HG02610 (cell line): ENCODE measurements at regions not wholly inside any gene's neighbourhood (a gene's known extent, or its start where the extent isn't known, plus 50 kb on each side); places are given as distances from the start of the nearest gene placed in this dataset.
"Not testable (repeated sequence)": the region's sequence is repeated elsewhere in the genome, so short reads cannot be mapped to it uniquely, and the experiment has no call there.

Experiments used
- ATAC-seq: cut with Tn5 transposase; IDR thresholded peaks from one replicate; pipeline ENCODE4 v1.9.1; 2021; ENCODE audit warnings: mild to moderate bottlenecking, moderate library complexity; ENCODE audit not compliant: unreplicated experiment

DNA sequence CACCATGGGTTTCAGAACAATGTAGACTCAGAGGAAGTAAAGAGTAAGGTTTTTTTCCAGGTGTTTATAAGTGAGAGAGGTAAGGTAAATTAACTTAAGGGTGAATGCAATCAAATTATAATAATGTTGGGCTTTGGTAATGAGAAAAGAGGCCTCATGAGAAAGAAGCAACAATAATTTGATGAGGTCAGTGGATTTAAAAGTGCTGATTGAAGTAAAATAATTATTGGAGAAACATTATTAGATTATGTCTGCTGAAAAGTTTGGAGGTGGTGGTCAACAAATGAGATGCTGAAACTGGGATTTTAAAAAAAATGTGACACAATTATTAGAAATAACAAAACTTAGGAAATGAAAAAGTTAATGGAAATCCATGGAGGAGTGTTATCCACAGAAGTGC lies 187.4 kb upstream of the BRINP3 start:
- ATAC-seq: no peak

DNA sequence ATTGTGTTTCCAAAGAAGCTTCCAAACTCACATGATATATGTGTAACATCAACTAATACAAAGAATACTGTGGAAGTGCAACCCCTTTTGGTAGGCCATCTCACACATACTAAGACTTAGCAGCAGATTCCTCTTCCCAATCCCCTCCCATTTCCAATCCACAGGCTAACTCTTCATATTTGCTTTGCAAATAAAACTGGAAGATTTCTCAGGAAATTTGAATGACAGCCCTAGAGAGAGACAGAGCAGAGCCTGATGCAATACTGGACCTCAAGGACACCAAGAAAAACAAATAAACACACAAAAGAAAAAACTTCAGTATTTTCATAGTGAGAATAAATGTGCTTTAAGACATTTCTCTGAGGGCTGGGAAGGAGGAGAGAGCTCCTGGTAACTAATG lies 190.2 kb upstream of the BRINP3 start:
- no peak for ATAC-seq

DNA sequence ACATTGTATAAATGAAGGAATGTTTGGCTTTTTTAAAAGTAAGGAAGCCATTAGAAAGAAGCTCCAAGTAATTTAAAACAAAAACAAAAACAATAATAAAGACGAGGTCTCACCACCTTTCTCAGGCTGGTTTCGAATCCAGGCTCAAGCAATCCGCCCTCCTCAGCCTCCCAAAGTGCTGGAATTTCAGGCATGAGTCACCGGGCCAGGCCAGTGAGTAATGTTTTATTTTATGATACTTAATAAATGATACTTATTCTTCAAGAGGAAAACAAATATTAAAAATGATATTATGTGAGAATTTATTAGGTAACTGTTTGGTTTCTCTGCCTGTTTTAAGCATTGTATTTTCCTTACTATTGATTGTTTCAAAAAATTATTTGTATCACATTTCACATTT lies 201.4 kb upstream of the BRINP3 start:
- no peak for ATAC-seq

DNA sequence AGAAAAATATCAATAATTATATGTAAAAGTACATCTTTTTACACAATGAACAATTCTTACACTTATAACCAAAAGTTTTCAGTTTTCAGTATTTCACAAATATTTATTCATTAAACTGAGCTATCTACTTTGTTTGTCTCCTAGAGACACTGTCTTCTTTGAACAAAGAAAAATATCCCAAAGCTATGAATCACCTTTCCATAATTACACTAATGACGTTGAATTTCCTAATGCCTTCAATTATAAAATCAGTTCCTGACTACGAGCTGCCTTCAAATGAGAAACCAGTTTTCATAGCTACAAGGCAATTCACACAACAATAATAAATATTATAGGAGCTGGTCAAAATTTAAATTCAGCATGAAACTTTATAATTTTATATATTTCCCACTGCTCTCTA lies 201.8 kb upstream of the BRINP3 start:
- ATAC-seq: no peak

DNA sequence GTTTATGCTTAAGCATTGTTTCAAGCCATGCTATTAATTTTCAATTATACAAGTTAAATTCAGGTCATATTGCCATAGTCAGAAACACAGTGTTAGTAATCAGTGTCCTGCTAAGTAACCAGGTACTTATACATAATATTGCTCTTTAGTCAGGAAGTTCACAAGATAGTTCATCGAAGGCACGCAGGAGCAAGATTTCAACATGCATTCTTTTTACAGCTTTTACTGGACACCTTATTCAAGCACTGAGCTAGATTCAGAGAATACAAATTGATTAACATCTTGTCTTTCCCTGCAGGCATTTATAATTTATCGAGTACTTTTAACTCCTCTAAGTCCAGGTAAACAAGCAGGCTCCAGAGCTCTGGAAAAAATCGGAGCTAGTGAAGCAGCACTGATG lies 202.3 kb upstream of the BRINP3 start:
- ATAC-seq: no peak

DNA sequence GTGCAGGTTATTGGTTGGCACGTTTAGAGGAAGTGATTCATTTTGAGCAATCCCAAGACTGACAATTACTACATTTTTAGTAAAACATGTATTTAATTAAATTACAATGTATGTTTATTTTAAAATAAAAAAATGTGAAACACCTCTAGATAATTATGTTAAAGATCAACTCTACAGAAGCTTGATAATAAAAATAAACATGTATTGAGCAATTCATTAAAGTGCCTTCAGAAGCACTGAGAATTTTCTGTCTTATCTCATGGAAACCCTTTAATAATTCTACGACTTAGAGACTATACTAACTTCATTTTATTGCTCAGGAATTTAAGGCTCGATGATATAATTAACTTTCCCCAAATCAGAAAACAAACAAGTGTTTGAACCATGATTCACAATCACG lies 208.0 kb upstream of the BRINP3 start:
- no peak for ATAC-seq

DNA sequence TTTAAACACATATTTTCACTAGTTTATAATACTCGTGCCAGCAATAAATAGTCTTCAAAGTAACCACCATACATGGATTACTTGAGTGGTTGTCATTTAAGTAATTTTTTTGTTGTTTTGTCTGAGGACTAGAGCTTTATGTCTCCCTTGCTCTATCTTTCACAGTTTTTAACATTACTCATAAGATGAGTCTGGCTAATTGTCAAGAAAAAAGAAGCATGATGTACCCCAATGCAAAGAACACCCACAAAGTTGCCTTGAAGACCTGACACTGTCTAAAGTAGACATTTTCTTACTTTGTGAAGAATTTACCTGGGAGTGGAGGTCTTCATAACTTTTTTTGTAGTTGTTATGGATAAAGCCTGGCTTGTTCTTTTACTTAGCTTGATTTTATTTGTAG lies 210.4 kb upstream of the BRINP3 start:
- no peak for ATAC-seq

DNA sequence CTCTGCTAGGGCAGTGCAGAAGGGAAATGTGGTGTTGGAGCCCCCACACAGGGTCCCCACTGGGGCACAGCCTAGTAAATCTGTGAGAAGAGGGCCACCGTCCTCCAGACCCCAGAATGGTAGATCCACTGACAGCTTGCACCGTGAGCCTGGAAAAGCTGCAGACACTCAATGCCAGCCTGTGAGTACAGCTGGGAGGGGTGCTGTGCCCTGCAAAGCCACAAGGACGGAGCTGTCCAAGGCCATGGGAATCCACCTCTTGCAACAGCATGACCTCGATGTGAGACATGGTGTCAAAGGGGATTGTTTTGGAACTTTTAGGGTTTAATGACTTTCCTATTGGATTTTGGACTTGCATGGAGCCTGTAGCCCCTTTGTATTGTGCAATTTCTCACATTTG lies 220.8 kb upstream of the BRINP3 start:
- not testable (repeated sequence) for ATAC-seq

DNA sequence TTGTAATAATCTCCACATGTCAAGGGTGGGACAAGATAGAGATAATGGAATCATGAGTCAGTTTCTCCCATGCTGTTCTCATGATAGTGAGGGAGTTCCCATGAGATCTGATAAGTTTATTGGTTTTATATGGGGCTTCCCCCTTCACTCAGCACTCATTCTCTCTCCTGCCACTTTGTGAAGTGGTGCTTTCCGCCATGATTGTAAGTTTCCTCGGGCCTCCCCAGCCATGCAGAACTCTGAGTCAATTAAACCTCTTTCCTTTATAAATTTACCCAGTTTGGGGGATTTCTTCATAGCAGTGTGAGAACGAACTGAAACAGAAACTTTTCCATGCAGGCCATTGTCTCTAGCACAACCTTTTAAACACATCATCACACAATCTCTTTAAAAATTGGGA lies 221.5 kb upstream of the BRINP3 start:
- ATAC-seq: peak; percentile 70

DNA sequence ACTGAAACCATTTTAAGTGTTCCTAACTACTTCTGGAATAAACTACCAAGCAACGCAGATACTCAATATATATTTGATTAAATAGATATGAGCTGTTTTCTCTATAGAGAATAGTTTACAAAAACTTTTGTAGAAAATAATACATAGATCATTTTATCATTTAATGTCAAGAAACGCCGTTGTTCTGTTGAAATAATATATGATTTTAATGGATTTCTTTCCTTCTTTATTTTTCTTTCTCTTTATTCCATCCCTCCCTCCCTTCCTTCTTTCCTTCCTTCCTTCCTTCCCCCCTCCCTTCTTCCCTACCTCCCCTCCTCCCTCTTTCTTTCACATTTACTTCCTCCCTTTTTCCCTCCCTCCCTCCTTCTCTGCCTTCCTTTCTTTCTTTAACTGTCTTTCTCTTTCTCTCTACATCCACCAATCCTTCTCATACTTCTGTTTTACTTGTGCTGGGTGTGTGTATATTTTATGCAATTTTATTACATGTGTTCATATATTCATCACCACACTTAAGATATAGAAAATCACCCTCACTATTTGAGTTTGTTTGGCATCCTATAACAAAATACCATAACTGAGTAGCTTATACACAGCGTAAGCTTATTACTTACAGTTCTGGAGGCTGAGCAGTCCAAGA lies 230.9 kb upstream of the BRINP3 start:
- no peak for ATAC-seq

DNA sequence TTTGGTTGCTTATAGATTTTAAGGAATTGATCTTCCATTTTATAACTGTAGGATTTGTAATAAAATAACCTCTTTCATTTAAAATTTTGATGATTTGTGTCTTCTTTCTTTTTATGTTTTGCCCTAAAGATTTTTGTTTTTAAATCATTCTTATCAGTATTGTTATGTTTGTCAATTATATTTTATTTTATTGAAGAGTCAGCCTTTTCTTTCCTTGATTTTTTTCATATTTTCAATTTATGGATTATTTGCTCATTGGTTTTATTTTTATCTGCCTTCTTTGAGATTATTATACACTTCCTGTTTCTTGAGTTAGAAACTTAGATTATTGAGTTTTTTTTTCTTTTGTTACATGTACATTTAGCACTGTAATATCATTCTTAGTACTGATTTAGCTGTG lies 233.4 kb upstream of the BRINP3 start:
- ATAC-seq: no peak

DNA sequence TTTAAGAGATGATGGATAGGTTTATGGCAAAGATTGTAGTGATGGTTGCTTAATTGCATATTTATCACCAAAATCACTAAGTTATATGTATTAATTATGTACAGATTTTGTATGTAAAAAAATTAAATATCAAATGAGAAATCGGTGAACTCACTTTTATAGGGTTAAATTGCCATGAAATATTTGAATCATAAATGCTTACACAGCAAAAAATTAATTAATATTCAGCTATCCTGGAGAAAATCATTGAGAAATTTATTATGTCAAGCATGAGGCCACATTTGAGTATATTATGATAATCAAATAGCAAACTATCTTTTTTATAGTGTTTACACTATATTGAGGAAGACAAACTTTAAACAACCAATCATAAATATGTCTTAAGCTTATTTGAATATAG lies 239.4 kb upstream of the BRINP3 start:
- ATAC-seq: no peak

DNA sequence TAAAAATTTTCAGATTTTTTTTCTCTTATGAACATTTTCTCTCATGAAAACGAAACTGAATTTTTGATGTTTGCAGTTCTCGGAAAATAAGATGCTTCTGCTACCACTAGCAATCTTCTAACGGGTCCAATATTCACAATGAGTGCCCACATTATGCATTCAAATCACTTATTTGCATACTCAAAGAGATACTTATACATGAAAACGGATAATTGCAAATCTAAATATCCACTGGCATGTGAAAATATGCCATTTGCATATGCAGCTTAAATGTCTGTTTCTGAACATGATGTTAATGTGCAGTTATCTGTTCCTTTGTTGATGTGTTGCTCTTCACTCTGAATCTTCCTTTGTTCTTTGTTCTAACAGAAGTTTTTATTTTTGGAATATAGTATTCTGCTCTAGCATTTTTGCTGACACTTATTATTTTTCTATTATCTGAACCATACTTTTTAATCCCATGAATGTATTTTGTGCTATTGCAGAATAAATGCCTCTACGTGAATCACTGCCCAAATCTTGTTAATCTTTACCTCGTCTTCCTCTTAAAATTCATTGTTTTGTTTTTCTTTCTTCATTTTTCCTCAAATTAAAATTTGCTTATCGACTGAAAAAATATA lies 259.4 kb upstream of the BRINP3 start:
- no peak for ATAC-seq

DNA sequence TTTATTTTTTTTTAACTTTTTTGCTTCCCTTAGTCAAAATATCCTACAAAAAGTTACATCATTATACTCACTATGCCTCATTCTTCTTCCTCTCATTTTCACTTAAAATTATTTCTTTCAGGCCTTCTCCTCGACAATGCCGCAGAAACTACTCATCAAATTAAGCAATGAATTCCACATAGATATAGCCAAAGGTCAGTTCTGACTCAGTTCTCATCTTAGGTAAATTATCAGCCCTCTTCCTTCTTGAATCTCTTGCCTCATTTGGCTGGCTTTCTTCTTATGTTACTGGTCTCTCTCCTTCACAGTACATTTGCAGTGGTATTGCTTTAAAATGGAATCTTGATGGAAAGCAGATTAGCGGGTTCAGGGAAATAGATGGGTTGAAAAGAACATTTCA lies 260.7 kb upstream of the BRINP3 start:
- ATAC-seq: no peak

DNA sequence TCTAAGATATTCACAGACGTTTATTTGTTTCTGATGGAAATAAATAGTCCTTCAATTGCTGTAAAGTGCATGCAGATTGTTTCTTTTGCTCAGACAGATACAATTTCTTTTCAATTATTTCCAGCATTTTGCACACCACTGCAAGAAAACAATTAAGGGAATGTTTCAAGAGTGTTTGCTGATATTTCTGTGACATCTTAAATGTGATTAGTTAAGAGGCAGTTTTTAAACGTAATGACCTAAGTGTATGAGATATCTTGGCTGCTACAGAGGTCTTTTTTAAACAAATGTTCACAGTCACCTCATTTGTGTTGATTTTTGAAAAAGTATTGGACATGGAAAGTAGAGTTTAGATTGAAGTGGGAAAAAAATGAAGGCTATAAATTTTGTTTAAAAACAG lies 262.3 kb upstream of the BRINP3 start:
- no peak for ATAC-seq

DNA sequence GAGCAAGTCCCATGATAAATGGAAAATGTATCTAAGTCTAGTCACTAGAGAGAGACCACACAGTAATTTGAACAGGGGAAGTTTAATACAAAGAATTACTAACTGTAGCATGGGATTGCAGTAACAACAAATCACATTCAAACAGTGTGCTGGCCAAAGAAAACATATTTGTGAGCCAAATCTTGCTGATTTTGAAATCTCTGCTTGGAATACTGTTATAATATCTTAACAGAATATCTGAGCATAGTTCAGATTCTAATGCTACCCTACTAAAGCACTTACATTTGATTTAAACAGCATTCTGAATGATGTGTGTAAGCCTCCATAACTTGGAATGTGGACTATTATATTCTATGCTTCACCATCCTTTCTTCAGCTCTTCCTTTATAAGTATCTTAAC lies 270.0 kb upstream of the BRINP3 start:
- no peak for ATAC-seq

DNA sequence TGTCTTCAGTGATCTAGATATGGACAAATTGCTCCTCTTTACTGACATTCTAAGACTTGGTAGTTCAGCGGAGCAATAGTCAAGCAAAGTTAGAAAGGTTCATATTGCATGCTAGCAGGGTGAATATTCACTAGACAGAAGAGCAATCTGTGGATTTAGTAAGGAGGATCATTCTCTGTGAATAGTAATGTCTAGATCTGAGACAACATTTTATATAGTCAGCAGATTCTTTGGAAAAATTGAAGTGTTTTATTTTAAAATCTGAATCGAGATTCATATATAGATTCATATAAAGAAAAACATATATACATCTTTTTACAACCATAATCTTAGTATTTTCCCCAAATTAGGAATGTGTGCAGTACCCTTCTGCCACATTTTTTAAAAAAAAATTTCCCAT lies 274.5 kb upstream of the BRINP3 start:
- no peak for ATAC-seq

DNA sequence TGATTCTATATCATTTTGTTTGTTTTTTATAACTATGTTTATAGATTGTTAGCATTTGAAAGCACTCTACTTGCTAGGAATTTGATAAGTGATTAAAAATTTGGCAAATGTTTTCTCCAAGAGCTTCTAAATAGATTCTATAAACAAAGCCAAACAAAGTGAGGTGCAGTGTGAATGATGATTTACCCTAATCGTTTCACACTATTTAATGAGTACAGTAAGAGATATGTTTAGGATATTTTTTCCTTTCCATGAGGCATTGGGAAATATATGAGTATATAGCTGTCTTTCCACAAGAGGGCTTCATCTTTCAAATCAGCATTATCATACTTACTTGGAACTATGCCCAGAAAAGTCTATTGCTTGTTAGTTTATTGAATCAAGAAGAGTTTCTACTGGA lies 277.0 kb upstream of the BRINP3 start:
- ATAC-seq: no peak

DNA sequence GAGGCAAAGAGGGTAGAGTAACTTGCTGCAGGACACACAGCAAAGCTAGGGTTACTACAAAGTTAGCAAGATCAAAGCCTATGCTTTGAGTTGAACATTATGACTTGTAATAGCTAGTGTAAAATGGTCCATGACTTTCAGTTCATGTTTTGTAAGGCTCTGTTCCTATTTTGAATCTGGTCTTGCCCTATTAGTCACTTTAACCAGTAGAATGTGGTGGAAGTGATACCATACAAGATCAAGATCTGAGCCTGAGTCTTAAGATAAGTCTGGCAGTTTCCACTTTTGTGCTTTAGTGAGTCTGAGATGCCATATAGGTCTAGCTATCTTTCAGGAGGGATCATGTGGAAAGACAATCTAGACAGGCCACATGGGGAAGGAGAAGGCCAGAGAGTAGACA lies 282.1 kb upstream of the BRINP3 start:
- ATAC-seq: peak; percentile 99

DNA sequence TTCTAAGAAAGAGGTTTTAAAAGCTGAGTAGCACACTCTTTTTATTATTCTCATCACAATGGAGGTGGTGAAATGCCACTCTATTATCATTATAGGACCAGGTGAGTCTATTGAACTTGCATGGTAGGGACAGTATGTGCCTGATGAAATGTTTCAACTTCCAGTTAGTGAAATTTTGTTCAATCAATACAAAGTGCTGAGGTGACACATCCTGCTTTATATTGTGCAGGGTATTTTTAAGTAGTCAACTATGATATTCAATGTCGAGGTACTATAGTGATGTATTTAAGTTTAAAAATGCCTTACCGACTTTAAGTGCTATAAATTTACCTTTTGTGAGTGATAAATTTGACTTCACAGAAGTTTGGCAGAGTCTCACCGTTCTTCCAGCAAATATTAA lies 284.7 kb upstream of the BRINP3 start:
- no peak for ATAC-seq

DNA sequence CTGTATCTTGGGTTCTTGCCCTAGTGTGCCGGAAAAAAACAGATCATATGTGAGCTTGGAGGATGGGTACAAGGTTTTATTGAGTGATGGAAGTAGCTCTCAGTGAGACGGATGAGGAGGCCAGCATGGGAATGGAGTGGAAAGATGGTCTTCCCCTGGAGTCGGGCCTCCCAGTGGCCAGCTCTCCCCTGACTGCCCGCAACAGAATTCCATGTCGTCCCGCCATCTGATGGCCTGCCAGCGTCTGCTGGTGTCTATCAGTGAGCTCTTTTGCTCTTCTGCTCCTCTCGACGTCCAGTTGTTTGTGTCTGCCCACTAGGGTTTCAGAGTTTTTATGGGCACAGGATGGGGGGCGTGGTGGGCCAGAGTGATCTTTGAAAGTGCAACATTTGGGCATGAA lies 315.2 kb upstream of the BRINP3 start:
- ATAC-seq: no peak

DNA sequence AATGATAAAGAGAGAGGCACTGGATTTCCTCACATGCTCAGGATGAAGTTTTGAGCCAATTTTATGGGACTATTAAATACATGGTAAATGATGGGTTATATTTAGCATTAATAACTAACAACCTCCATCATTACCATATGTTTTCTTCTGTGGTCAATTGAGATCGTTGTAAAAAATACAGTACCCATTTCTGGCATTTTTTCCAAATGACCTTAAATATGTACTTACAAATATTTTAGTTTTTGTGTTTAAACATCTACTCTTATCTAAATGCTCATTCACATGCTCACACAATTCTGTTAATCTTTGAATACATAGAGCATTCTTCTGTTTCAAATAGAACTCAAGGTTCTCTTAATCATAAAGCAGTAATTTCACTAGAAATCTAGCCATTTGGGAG lies 330.0 kb upstream of the BRINP3 start:
- ATAC-seq: no peak

DNA sequence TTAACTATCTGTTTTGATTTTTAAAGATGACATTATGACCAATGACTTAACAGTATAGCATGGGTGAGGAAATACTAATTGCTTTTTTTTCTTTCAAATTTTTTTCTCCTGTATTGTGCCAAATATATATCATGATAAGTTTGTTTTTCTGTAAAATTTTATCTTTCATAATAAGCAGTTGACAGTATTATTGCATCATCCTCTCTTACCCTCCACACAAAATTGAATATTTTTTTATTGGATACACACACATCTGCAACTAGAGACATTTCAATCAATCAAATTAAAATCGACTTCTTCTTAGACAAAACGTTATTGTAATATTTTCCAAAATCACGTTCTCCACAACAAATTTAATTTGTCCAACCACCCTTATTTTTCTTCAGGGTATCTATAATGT lies 330.4 kb upstream of the BRINP3 start:
- no peak for ATAC-seq
